ENCODE measurements at regions not wholly inside any gene's neighbourhood (a gene's known extent, or its start where the extent isn't known, plus 50 kb on each side); places are given as distances from the start of the nearest gene placed in this dataset.

- no peaks in the 10 kb centered on the region for H3K9me2 ChIP-seq
- H3F3A ChIP-seq (replicated peaks; ENCODE audit: insufficient read depth) = peaks cover 19% of the 10 kb centered on the region
- H3K4me2 ChIP-seq = no peak overlapping the region
- no peak overlapping the region for H3K9ac ChIP-seq
- TF ChIP-seq NFIC (IDR thresholded peaks at IDR 0.05; ENCODE audit: borderline replicate concordance) (no peak), YY1 (IDR thresholded peaks at IDR 0.05; ENCODE audit: low read depth) (no peak), SIN3A (IDR thresholded peaks at IDR 0.05; ENCODE audit: borderline replicate concordance, low read depth, low read length) (no peak), ELF1 (IDR thresholded peaks at IDR 0.05) (no peak), GABPA (IDR thresholded peaks at IDR 0.05; ENCODE audit: low read depth) (no peak), MXI1 (IDR thresholded peaks at IDR 0.05; ENCODE audit: low read depth, low read length) (no peak), RCOR1 (IDR thresholded peaks at IDR 0.05; ENCODE audit: low read length) (no peak), TAF1 (IDR thresholded peaks at IDR 0.05; ENCODE audit: borderline replicate concordance, low read depth, low read length) (no peak), TEAD4 (IDR thresholded peaks at IDR 0.05; ENCODE audit: borderline replicate concordance, insufficient read depth) (no peak), USF1 (IDR thresholded peaks at IDR 0.05; ENCODE audit: borderline replicate concordance, low read depth) (no peak), POLR2AphosphoS5 (IDR thresholded peaks at IDR 0.05; ENCODE audit: low read depth, low read length) (no peak), EZH2phosphoT487 (IDR thresholded peaks at IDR 0.05; ENCODE audit: borderline replicate concordance, low read depth) (no peak), RFX5 (IDR thresholded peaks at IDR 0.05; ENCODE audit: low read length) (no peak), SMC3 (IDR thresholded peaks at IDR 0.05; ENCODE audit: low read depth, low read length) (no peak), EP300 (IDR thresholded peaks at IDR 0.05; ENCODE audit: borderline replicate concordance in 1 of 2, low read depth in 1 of 2, low read length in 1 of 2) (no peak), FOSL2 (IDR thresholded peaks at IDR 0.05; ENCODE audit: borderline replicate concordance, low read depth) (no peak)
- TF ChIP-seq, protein P1, sequence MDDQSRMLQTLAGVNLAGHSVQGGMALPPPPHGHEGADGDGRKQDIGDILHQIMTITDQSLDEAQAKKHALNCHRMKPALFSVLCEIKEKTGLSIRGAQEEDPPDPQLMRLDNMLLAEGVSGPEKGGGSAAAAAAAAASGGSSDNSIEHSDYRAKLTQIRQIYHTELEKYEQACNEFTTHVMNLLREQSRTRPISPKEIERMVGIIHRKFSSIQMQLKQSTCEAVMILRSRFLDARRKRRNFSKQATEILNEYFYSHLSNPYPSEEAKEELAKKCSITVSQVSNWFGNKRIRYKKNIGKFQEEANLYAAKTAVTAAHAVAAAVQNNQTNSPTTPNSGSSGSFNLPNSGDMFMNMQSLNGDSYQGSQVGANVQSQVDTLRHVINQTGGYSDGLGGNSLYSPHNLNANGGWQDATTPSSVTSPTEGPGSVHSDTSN (IDR thresholded peaks at IDR 0.05) = no peak
- TF ChIP-seq, protein P2, sequence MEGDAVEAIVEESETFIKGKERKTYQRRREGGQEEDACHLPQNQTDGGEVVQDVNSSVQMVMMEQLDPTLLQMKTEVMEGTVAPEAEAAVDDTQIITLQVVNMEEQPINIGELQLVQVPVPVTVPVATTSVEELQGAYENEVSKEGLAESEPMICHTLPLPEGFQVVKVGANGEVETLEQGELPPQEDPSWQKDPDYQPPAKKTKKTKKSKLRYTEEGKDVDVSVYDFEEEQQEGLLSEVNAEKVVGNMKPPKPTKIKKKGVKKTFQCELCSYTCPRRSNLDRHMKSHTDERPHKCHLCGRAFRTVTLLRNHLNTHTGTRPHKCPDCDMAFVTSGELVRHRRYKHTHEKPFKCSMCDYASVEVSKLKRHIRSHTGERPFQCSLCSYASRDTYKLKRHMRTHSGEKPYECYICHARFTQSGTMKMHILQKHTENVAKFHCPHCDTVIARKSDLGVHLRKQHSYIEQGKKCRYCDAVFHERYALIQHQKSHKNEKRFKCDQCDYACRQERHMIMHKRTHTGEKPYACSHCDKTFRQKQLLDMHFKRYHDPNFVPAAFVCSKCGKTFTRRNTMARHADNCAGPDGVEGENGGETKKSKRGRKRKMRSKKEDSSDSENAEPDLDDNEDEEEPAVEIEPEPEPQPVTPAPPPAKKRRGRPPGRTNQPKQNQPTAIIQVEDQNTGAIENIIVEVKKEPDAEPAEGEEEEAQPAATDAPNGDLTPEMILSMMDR (IDR thresholded peaks at IDR 0.05) = no peak
- TF ChIP-seq, protein P3, sequence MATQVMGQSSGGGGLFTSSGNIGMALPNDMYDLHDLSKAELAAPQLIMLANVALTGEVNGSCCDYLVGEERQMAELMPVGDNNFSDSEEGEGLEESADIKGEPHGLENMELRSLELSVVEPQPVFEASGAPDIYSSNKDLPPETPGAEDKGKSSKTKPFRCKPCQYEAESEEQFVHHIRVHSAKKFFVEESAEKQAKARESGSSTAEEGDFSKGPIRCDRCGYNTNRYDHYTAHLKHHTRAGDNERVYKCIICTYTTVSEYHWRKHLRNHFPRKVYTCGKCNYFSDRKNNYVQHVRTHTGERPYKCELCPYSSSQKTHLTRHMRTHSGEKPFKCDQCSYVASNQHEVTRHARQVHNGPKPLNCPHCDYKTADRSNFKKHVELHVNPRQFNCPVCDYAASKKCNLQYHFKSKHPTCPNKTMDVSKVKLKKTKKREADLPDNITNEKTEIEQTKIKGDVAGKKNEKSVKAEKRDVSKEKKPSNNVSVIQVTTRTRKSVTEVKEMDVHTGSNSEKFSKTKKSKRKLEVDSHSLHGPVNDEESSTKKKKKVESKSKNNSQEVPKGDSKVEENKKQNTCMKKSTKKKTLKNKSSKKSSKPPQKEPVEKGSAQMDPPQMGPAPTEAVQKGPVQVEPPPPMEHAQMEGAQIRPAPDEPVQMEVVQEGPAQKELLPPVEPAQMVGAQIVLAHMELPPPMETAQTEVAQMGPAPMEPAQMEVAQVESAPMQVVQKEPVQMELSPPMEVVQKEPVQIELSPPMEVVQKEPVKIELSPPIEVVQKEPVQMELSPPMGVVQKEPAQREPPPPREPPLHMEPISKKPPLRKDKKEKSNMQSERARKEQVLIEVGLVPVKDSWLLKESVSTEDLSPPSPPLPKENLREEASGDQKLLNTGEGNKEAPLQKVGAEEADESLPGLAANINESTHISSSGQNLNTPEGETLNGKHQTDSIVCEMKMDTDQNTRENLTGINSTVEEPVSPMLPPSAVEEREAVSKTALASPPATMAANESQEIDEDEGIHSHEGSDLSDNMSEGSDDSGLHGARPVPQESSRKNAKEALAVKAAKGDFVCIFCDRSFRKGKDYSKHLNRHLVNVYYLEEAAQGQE (IDR thresholded peaks at IDR 0.05; ENCODE audit: low read depth, low read length) = no peak
- no peaks in the 10 kb centered on the region for H4K20me1 ChIP-seq (ENCODE audit: insufficient read depth)
- H3K27ac ChIP-seq (ENCODE audit: low read depth in 2 of 2, low read length in 1 of 2) = no peak overlapping the region
- H3K36me3 ChIP-seq (replicated peaks in 1 of 2; ENCODE audit: control insufficient read depth in 1 of 2, insufficient read depth in 2 of 2, low read length in 1 of 2) = no peaks in the 10 kb centered on the region
- H3K4me1 ChIP-seq (ENCODE audit: control insufficient read depth in 1 of 2, insufficient read depth in 2 of 2, low read depth in 1 of 2, low read length in 1 of 2) = peaks cover 0 to 11% of the 10 kb centered on the region in 2 experiments; a peak in 1 of 4 replicates
- no peak overlapping the region for H2AFZ ChIP-seq (ENCODE audit: low read depth)
- ChIA-PET CTCF (no interaction called here), POLR2A (no interaction called here)
- no peaks in the 10 kb centered on the region for H3K79me2 ChIP-seq (ENCODE audit: insufficient read depth)
- 49% methylated on average over 2 of the region's 2 CpGs for WGBS (ENCODE audit: low lambda C conversion rate)
- H3K27me3 ChIP-seq (ENCODE audit: insufficient read depth) = no peaks in the 10 kb centered on the region
- H3K9me3 ChIP-seq = no peaks in the 10 kb centered on the region
- H3K4me3 ChIP-seq (ENCODE audit: low read depth in 2 of 2, low read length in 1 of 2) = no peak overlapping the region
- DNase-seq = no peak
These were observed 55.4 kb upstream of the RASSF6 start for GRCh38 chr4:73675623-73676022.
